ENCODE measurements at regions not wholly inside any gene's neighbourhood (a gene's known extent, or its start where the extent isn't known, plus 50 kb on each side); places are given as distances from the start of the nearest gene placed in this dataset.

- in situ Hi-C loops (cut with MboI; ENCODE audit: low sequenced_read_pairs): no loop called here
Measured at GRCh38 chr5:153439130-153439529, 51.3 kb upstream of the GRIA1 start.

Data from HL-60/S4 (cell line).